Fibroblast of lung (primary cell): ENCODE measurements at regions not wholly inside any gene's neighbourhood (a gene's known extent, or its start where the extent isn't known, plus 50 kb on each side); places are given as distances from the start of the nearest gene placed in this dataset.

ENCODE experiments used
- DNase-seq, 2 donors: peaks; one replicate each; pipeline versions ENCODE4 v3.0.0 to v3.0.0-alpha.2; 2010; ENCODE audit warnings: low read depth in 2 of 2
- H2AFZ ChIP-seq: 2 replicates; pipeline ENCODE4 v1.5.1; 2012; ENCODE audit warnings: low read length, control low read depth, inconsistent platforms
- H3K27ac ChIP-seq: 2 replicates; pipeline ENCODE4 v1.5.1; 2011; ENCODE audit warnings: low read length, control low read depth; ENCODE audit not compliant: insufficient read depth
- H3K27me3 ChIP-seq: 2 replicates; pipeline ENCODE4 v1.5.1; 2011; ENCODE audit warnings: mild to moderate bottlenecking, low read length; ENCODE audit not compliant: control insufficient read depth, insufficient read depth
- H3K36me3 ChIP-seq: 2 replicates; pipeline ENCODE4 v1.5.1; 2011; ENCODE audit warnings: low read length; ENCODE audit not compliant: control insufficient read depth, insufficient read depth
- H3K4me1 ChIP-seq: 2 replicates; pipeline ENCODE4 v1.5.1; 2011; ENCODE audit warnings: low read length; ENCODE audit not compliant: control insufficient read depth, insufficient read depth; ENCODE audit errors: extremely low read depth
- H3K4me2 ChIP-seq: 2 replicates; pipeline ENCODE4 v1.5.1; 2011; ENCODE audit warnings: low read length, control low read depth; ENCODE audit not compliant: insufficient read depth; ENCODE audit errors: extremely low read depth
- H3K4me3 ChIP-seq, 4 experiments: fragments of 200-600 bp in 1 of 4; sonication (generic) in 1 of 4; replicated peaks in 1 of 4; 2 replicates each; pipeline ENCODE4 v1.5.1; 2011 to 2016; ENCODE audit warnings: low read length in 4 of 4, low read depth in 3 of 4, mild to moderate bottlenecking in 3 of 4, control low read depth in 2 of 4, inconsistent platforms in 1 of 4, mixed read lengths in 1 of 4; ENCODE audit not compliant: insufficient read depth in 1 of 4; ENCODE audit errors: control extremely low read depth in 1 of 4
- H3K79me2 ChIP-seq: 2 replicates; pipeline ENCODE4 v1.5.1; 2012; ENCODE audit warnings: mild to moderate bottlenecking, low read length, inconsistent platforms; ENCODE audit not compliant: control insufficient read depth, insufficient read depth
- H3K9ac ChIP-seq: 2 replicates; pipeline ENCODE4 v1.5.1; 2011; ENCODE audit warnings: mild to moderate bottlenecking, low read length, control low read depth; ENCODE audit not compliant: insufficient read depth
- H3K9me3 ChIP-seq: 2 replicates; pipeline ENCODE4 v1.5.1; 2012; ENCODE audit warnings: low read depth, low read length; ENCODE audit not compliant: control insufficient read depth, insufficient read depth
- H4K20me1 ChIP-seq: 2 replicates; pipeline ENCODE4 v1.5.1; 2011; ENCODE audit warnings: low read length; ENCODE audit not compliant: control insufficient read depth, insufficient read depth; ENCODE audit errors: extremely low read depth
- CTCF ChIP-seq, 2 donors: IDR thresholded peaks in 1 of 2; conservative IDR thresholded peaks in 1 of 2; 1 replicate in 1 of 2; 2 replicates in 1 of 2; pipeline ENCODE4 v1.5.1; 2011 to 2012; ENCODE audit warnings: low read length in 2 of 2, control low read depth in 1 of 2, inconsistent platforms in 1 of 2, low read depth in 1 of 2, mild to moderate bottlenecking in 1 of 2
- EZH2 ChIP-seq: IDR thresholded peaks from 2 replicates; pipeline ENCODE4 v1.5.1; 2012; ENCODE audit warnings: low read length, control low read depth, mild to moderate bottlenecking; ENCODE audit errors: missing control alignments

GRCh38 chr4:19164334-19164733 lies 1087.4 kb upstream of the SLIT2 start:
- Histone ChIP-seq H4K20me1 (no peaks in the 10 kb centered on the region), H3K9ac (no peak overlapping the region), H3K27ac (no peak overlapping the region), H2AFZ (no peak overlapping the region), H3K4me1 (no peaks in the 10 kb centered on the region), H3K79me2 (no peaks in the 10 kb centered on the region), H3K4me2 (no peak overlapping the region), H3K9me3 (no peaks in the 10 kb centered on the region), H3K27me3 (no peaks in the 10 kb centered on the region), H3K4me3 (no peak overlapping the region), H3K36me3 (no peaks in the 10 kb centered on the region)
- no peak for DNase-seq
- no peak for TF ChIP-seq CTCF (conservative IDR thresholded peaks at IDR 0.05 in 1 of 2, IDR thresholded peaks at IDR 0.05 in 1 of 2; ENCODE audit: low read depth in 1 of 2, low read length in 2 of 2)
- TF ChIP-seq EZH2, result no peak

GRCh38 chr4:19159874-19160273 lies 1091.8 kb upstream of the SLIT2 start:
- Histone ChIP-seq H3K4me3 (no peak overlapping the region), H3K27me3 (no peaks in the 10 kb centered on the region), H3K9me3 (no peaks in the 10 kb centered on the region), H3K27ac (no peak overlapping the region), H2AFZ (no peak overlapping the region), H4K20me1 (no peaks in the 10 kb centered on the region), H3K79me2 (no peaks in the 10 kb centered on the region), H3K4me1 (no peaks in the 10 kb centered on the region), H3K9ac (no peak overlapping the region), H3K4me2 (no peak overlapping the region), H3K36me3 (no peaks in the 10 kb centered on the region)
- TF ChIP-seq EZH2 (no peak), CTCF (conservative IDR thresholded peaks at IDR 0.05 in 1 of 2, IDR thresholded peaks at IDR 0.05 in 1 of 2; ENCODE audit: low read depth in 1 of 2, low read length in 2 of 2) (no peak)
- DNase-seq, result peak in 1 of 2 donors; percentile 6

- H3K9ac ChIP-seq, result no peak overlapping the region
- H4K20me1 ChIP-seq, result no peaks in the 10 kb centered on the region
- no peaks in the 10 kb centered on the region for H3K36me3 ChIP-seq
- no peaks in the 10 kb centered on the region for H3K9me3 ChIP-seq
- H3K4me3 ChIP-seq, result no peak overlapping the region
- no peaks in the 10 kb centered on the region for H3K4me1 ChIP-seq
- no peak overlapping the region for H3K27ac ChIP-seq
- no peak for DNase-seq
- H3K79me2 ChIP-seq, result no peaks in the 10 kb centered on the region
- H2AFZ ChIP-seq, result no peak overlapping the region
- TF ChIP-seq EZH2 (no peak), CTCF (conservative IDR thresholded peaks at IDR 0.05 in 1 of 2, IDR thresholded peaks at IDR 0.05 in 1 of 2; ENCODE audit: low read depth in 1 of 2, low read length in 2 of 2) (no peak)
- no peaks in the 10 kb centered on the region for H3K27me3 ChIP-seq
- no peak overlapping the region for H3K4me2 ChIP-seq
These were observed 1093.4 kb upstream of the SLIT2 start for GRCh38 chr4:19158107-19158809.
